Stomach (tissue), 8 donors: ENCODE measurements at regions not wholly inside any gene's neighbourhood (a gene's known extent, or its start where the extent isn't known, plus 50 kb on each side); places are given as distances from the start of the nearest gene placed in this dataset.

Source experiments
- DNase-seq, 2 donors: peaks; one replicate each; pipeline versions ENCODE4 v3.0.0 to v3.0.0-alpha.2; 2013 to 2019
- H3K27ac ChIP-seq, 5 donors: fragments of 200-600 bp in 4 of 5; sonication (generic) in 4 of 5; one replicate each; pipeline ENCODE4 v1.5.1; 2013 to 2019; ENCODE audit warnings: mild to moderate bottlenecking in 1 of 5, moderate library complexity in 1 of 5
- H3K27me3 ChIP-seq, 3 donors: fragments of 200-600 bp; sonication (generic); one replicate each; pipeline ENCODE4 v1.5.1; 2017 to 2019; ENCODE audit warnings: mixed run types in 1 of 3
- H3K36me3 ChIP-seq, 4 donors: fragments of 200-600 bp; sonication (generic); 1 replicate in 3 of 4; 2 replicates in 1 of 4; pipeline ENCODE4 v1.5.1; 2016 to 2019
- H3K4me1 ChIP-seq, 4 donors: fragments of 200-600 bp; sonication (generic); one replicate each; pipeline ENCODE4 v1.5.1; 2016 to 2019
- H3K4me3 ChIP-seq, 4 donors: fragments of 200-600 bp; sonication (generic) in 3 of 4; one replicate each; pipeline ENCODE4 v1.5.1; 2016 to 2019; ENCODE audit warnings: mild to moderate bottlenecking in 1 of 4
- H3K9me3 ChIP-seq, 4 donors: fragments of 200-600 bp; sonication (generic); one replicate each; pipeline ENCODE4 v1.5.1; 2016 to 2019
- CTCF ChIP-seq, 7 experiments: fragments of 450-650 bp in 4 of 7; fragments of 200-600 bp in 3 of 7; sonication (generic) in 3 of 7; IDR thresholded peaks; one replicate each; pipeline ENCODE4 v1.5.1; 2016 to 2019; ENCODE audit warnings: antibody characterized with exemption in 7 of 7, control low read depth in 2 of 7, mild to moderate bottlenecking in 1 of 7
- EP300 ChIP-seq: sonication (generic); formaldehyde crosslinking; IDR thresholded peaks from one replicate; pipeline ENCODE4 v1.6.1; 2017; ENCODE audit warnings: antibody characterized with exemption
- POLR2A ChIP-seq, 4 donors: fragments of 450-650 bp; IDR thresholded peaks; one replicate each; pipeline ENCODE4 v1.6.1; 2016; ENCODE audit warnings: antibody characterized with exemption in 4 of 4, control low read depth in 2 of 4, mild to moderate bottlenecking in 1 of 4, moderate library complexity in 1 of 4
- POLR2AphosphoS5 ChIP-seq, 3 donors: sonication (generic); formaldehyde crosslinking; IDR thresholded peaks; one replicate each; pipeline ENCODE4 v1.6.1; 2016; ENCODE audit warnings: antibody characterized with exemption in 3 of 3
- WGBS, 5 donors: extraction: QIAGEN DNeasy Blood & Tissue Kit in 3 of 5; methylation state at CpG; one replicate each; pipeline versions ENCODE4 v1.1.5 to v1.1.7; 2013 to 2018; 5-methylcytosine and 5-hydroxymethylcytosine counted together
- intact Hi-C: fragments of 100-400 bp; cut with DNase I; formaldehyde crosslinking; loops from one replicate; pipeline ENCODE4 v1.15.1; 2023; ENCODE audit warnings: low total_unique reads
- donor health status: healthy with polysubstance abuse.
- donor health status: Bipolar disorder and iron deficiency.
- donor health status: healthy.

GRCh38 chr1:104795931-104796330, 1046.2 kb downstream of the AMY1C start:
- no peaks in the 10 kb centered on the region for H3K4me1 ChIP-seq

GRCh38 chr1:104797982-104798381, 1048.3 kb downstream of the AMY1C start:
- DNase-seq = peak in 1 of 2 donors; percentile 12
- no peak for TF ChIP-seq EP300
- no peak for TF ChIP-seq POLR2AphosphoS5 (IDR thresholded peaks at IDR 0.05)
- no peak for TF ChIP-seq POLR2A (IDR thresholded peaks at IDR 0.05)
- TF ChIP-seq CTCF (IDR thresholded peaks at IDR 0.05) = no peak
- peaks cover 0 to 4% (median 0%) of the 10 kb centered on the region in 4 donors for H3K9me3 ChIP-seq
- H3K4me3 ChIP-seq = no peak overlapping the region
- H3K36me3 ChIP-seq = no peaks in the 10 kb centered on the region
- no peak overlapping the region for H3K27ac ChIP-seq
- intact Hi-C loops = no loop called here
- H3K4me1 ChIP-seq = no peaks in the 10 kb centered on the region
- WGBS, 5 donors = 39 to 54% (median 50%) methylated on average over 2 of the region's 2 CpGs
- H3K27me3 ChIP-seq = no peaks in the 10 kb centered on the region

More at GRCh38 chr1:104795931-104796330, 1046.2 kb downstream of the AMY1C start:
- no peaks in the 10 kb centered on the region for H3K36me3 ChIP-seq
- no peaks in the 10 kb centered on the region for H3K27me3 ChIP-seq
- peaks cover 0 to 4% (median 0%) of the 10 kb centered on the region in 4 donors for H3K9me3 ChIP-seq
- 87 to 97% (median 90%) methylated on average over 6 of the region's 6 CpGs for WGBS, 5 donors
- no peak overlapping the region for H3K4me3 ChIP-seq
- H3K27ac ChIP-seq = no peak overlapping the region
- DNase-seq = no peak
- intact Hi-C loops = no loop called here
- TF ChIP-seq POLR2AphosphoS5 (IDR thresholded peaks at IDR 0.05) (no peak), EP300 (no peak), CTCF (IDR thresholded peaks at IDR 0.05) (no peak), POLR2A (IDR thresholded peaks at IDR 0.05) (no peak)

GRCh38 chr1:104801344-104801743, 1051.6 kb downstream of the AMY1C start:
- no peaks in the 10 kb centered on the region for H3K27me3 ChIP-seq
- 84 to 93% (median 87%) methylated on average over 3 of the region's 3 CpGs for WGBS, 5 donors
- no peaks in the 10 kb centered on the region for H3K36me3 ChIP-seq
- H3K27ac ChIP-seq = no peak overlapping the region
- H3K4me1 ChIP-seq = no peaks in the 10 kb centered on the region
- TF ChIP-seq CTCF (IDR thresholded peaks at IDR 0.05) (no peak), POLR2A (IDR thresholded peaks at IDR 0.05) (no peak), POLR2AphosphoS5 (IDR thresholded peaks at IDR 0.05) (no peak), EP300 (no peak)
- H3K4me3 ChIP-seq = no peak overlapping the region
- H3K9me3 ChIP-seq = no peaks in the 10 kb centered on the region
- intact Hi-C loops = no loop called here
- no peak for DNase-seq

GRCh38 chr1:104804147-104804546, 1054.4 kb downstream of the AMY1C start:
- no peak overlapping the region for H3K27ac ChIP-seq
- no peaks in the 10 kb centered on the region for H3K9me3 ChIP-seq
- H3K36me3 ChIP-seq = no peaks in the 10 kb centered on the region
- no peak for DNase-seq
- H3K4me3 ChIP-seq = no peak overlapping the region
- no peaks in the 10 kb centered on the region for H3K27me3 ChIP-seq
- no peaks in the 10 kb centered on the region for H3K4me1 ChIP-seq
- 87 to 96% (median 92%) methylated on average over 2 of the region's 2 CpGs for WGBS, 5 donors
- TF ChIP-seq CTCF (IDR thresholded peaks at IDR 0.05) = no peak
- TF ChIP-seq POLR2AphosphoS5 (IDR thresholded peaks at IDR 0.05) = no peak
- intact Hi-C loops = no loop called here
